ENCODE measurements at regions not wholly inside any gene's neighbourhood (a gene's known extent, or its start where the extent isn't known, plus 50 kb on each side); places are given as distances from the start of the nearest gene placed in this dataset.

DNA sequence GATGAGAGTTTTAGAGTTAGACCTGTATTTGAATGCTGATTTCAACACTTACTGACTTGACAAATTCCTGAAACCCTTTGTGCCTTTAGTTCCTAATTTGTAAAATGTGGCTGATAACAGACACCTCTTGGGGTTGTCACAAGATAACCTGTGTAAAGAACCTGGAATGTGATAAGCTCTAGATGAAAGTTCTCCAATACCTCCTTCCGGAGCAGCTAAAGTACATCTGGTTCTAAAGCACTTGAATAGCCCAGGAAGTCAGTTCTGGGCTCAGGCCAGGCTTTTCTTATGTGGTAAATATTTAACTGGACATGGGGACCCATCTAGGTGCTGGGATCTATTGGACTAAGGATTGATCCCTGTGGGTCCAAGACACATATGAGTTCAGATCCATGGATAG, 310.8 kb upstream of the ADAMTSL1 start:
- no peak for TF ChIP-seq EZH2 (IDR thresholded peaks at IDR 0.05; ENCODE audit: borderline replicate concordance, low read depth, low read length, severe bottlenecking)
- TF ChIP-seq, protein P1, sequence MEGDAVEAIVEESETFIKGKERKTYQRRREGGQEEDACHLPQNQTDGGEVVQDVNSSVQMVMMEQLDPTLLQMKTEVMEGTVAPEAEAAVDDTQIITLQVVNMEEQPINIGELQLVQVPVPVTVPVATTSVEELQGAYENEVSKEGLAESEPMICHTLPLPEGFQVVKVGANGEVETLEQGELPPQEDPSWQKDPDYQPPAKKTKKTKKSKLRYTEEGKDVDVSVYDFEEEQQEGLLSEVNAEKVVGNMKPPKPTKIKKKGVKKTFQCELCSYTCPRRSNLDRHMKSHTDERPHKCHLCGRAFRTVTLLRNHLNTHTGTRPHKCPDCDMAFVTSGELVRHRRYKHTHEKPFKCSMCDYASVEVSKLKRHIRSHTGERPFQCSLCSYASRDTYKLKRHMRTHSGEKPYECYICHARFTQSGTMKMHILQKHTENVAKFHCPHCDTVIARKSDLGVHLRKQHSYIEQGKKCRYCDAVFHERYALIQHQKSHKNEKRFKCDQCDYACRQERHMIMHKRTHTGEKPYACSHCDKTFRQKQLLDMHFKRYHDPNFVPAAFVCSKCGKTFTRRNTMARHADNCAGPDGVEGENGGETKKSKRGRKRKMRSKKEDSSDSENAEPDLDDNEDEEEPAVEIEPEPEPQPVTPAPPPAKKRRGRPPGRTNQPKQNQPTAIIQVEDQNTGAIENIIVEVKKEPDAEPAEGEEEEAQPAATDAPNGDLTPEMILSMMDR (IDR thresholded peaks at IDR 0.05; ENCODE audit: extremely low read depth in 1 of 2, insufficient read depth in 1 of 2, low read depth in 1 of 2, low read length in 2 of 2), result no peak
- TF ChIP-seq POLR2A (IDR thresholded peaks at IDR 0.05; ENCODE audit: low read depth, low read length), result no peak
- no peak for TF ChIP-seq POLR2AphosphoS5 (IDR thresholded peaks at IDR 0.05; ENCODE audit: insufficient read depth, low read depth, low read length)
- TF ChIP-seq JUN (IDR thresholded peaks at IDR 0.05; ENCODE audit: borderline replicate concordance, insufficient read depth, insufficient read length, low read depth), result no peak
- TF ChIP-seq FOS (IDR thresholded peaks at IDR 0.05; ENCODE audit: borderline replicate concordance, insufficient read depth, low read length), result no peak
- TF ChIP-seq, protein P2, sequence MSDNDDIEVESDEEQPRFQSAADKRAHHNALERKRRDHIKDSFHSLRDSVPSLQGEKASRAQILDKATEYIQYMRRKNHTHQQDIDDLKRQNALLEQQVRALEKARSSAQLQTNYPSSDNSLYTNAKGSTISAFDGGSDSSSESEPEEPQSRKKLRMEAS (IDR thresholded peaks at IDR 0.05; ENCODE audit: insufficient read depth, insufficient read length), result no peak
- no peak for TF ChIP-seq MYC (IDR thresholded peaks at IDR 0.05; ENCODE audit: low read depth, low read length)
